ENCODE measurements at regions not wholly inside any gene's neighbourhood (a gene's known extent, or its start where the extent isn't known, plus 50 kb on each side); places are given as distances from the start of the nearest gene placed in this dataset.

DNA sequence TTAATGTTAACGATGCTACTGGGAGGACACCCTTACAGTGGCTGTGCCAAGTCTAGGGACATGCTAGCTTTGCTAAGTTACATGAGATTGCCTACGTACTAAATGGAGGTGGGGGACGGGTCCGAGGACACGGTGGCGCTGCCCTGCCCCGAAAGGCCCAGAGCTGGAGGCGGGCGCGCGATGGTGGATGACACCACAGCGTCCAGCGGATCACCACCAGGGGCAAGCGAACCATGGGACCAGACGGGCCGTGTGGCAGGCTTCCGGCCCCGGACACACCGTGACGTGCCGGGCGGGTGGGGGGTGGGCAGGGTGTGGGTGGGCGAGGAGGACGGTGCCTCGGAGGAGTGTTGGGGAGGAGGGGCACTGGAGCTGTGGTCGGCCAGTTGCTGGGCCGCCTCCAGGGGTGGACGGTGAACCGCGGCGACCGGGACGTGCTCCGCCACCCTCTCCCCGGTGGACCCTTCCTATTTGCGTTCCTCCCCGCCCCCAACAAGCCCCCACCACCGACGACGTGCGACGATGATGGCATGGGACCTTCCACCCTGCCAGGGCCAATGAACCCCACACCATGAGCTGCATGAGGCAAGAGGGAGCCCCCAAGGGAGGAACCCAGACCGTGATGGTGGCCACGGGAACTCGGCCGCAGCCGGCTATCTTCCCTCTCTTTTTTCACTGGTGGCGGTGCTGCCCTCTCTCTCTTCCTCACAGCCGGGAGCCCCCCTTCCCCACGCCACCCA lies 773.3 kb upstream of the DEFB115 start:
- Histone ChIP-seq H3K9me2 (ENCODE audit: low read depth, low read length) (no peaks in the 10 kb centered on the region), H3K4me2 (ENCODE audit: low read length) (no peak overlapping the region), H3K4me3 (ENCODE audit: low read depth, low read length, poor library complexity, severe bottlenecking) (no peak overlapping the region), H3K27ac (ENCODE audit: low read depth, low read length, poor library complexity, severe bottlenecking) (no peak overlapping the region), H3K36me3 (ENCODE audit: insufficient read depth, low read length) (no peaks in the 10 kb centered on the region), H2AFZ (ENCODE audit: low read length) (no peak overlapping the region), H3F3A (ENCODE audit: insufficient read depth, low read length) (no peaks in the 10 kb centered on the region), H3K9me3 (ENCODE audit: low read length) (no peaks in the 10 kb centered on the region), H3K27me3 (ENCODE audit: insufficient read depth, low read length) (no peaks in the 10 kb centered on the region), H4K20me1 (ENCODE audit: insufficient read depth, low read length) (no peaks in the 10 kb centered on the region), H3K79me2 (ENCODE audit: insufficient read depth, low read length) (no peaks in the 10 kb centered on the region), H3K9ac (ENCODE audit: low read length) (no peak overlapping the region), H3K4me1 (ENCODE audit: insufficient read depth, low read length, severe bottlenecking) (no peaks in the 10 kb centered on the region)
- TF ChIP-seq, protein P1, sequence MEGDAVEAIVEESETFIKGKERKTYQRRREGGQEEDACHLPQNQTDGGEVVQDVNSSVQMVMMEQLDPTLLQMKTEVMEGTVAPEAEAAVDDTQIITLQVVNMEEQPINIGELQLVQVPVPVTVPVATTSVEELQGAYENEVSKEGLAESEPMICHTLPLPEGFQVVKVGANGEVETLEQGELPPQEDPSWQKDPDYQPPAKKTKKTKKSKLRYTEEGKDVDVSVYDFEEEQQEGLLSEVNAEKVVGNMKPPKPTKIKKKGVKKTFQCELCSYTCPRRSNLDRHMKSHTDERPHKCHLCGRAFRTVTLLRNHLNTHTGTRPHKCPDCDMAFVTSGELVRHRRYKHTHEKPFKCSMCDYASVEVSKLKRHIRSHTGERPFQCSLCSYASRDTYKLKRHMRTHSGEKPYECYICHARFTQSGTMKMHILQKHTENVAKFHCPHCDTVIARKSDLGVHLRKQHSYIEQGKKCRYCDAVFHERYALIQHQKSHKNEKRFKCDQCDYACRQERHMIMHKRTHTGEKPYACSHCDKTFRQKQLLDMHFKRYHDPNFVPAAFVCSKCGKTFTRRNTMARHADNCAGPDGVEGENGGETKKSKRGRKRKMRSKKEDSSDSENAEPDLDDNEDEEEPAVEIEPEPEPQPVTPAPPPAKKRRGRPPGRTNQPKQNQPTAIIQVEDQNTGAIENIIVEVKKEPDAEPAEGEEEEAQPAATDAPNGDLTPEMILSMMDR (IDR thresholded peaks at IDR 0.05; ENCODE audit: low read length), result no peak
- no peak for TF ChIP-seq EZH2 (IDR thresholded peaks at IDR 0.05; ENCODE audit: borderline replicate concordance, low read length)

DNA sequence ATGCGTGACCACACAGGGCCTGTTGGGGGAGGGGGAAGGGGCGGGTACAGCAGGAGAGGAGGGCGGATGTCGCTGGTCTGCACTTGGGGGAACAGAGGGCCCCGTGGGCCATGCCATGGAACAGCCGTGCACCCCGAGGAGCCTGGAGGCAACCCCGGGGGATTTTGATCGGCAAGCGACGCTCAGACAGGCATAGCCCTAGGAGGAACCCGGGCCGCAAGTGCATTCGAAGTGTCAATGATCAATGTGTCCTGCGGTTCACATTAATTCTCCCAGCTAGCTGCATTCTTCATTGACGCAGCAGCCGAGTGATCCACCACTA lies 772.8 kb upstream of the DEFB115 start:
- no peaks in the 10 kb centered on the region for H3K79me2 ChIP-seq (ENCODE audit: insufficient read depth, low read length)
- H3K27ac ChIP-seq (ENCODE audit: low read depth, low read length, poor library complexity, severe bottlenecking), result no peak overlapping the region
- H2AFZ ChIP-seq (ENCODE audit: low read length), result no peak overlapping the region
- no peak overlapping the region for H3K9ac ChIP-seq (ENCODE audit: low read length)
- H3K4me1 ChIP-seq (ENCODE audit: insufficient read depth, low read length, severe bottlenecking), result no peaks in the 10 kb centered on the region
- TF ChIP-seq, protein P1 (IDR thresholded peaks at IDR 0.05; ENCODE audit: low read length), result no peak
- TF ChIP-seq EZH2 (IDR thresholded peaks at IDR 0.05; ENCODE audit: borderline replicate concordance, low read length), result no peak
- no peak overlapping the region for H3K4me2 ChIP-seq (ENCODE audit: low read length)
- no peaks in the 10 kb centered on the region for H3K27me3 ChIP-seq (ENCODE audit: insufficient read depth, low read length)
- no peaks in the 10 kb centered on the region for H4K20me1 ChIP-seq (ENCODE audit: insufficient read depth, low read length)
- no peaks in the 10 kb centered on the region for H3K9me3 ChIP-seq (ENCODE audit: low read length)
- no peak overlapping the region for H3K4me3 ChIP-seq (ENCODE audit: low read depth, low read length, poor library complexity, severe bottlenecking)
- H3F3A ChIP-seq (ENCODE audit: insufficient read depth, low read length), result no peaks in the 10 kb centered on the region
- H3K9me2 ChIP-seq (ENCODE audit: low read depth, low read length), result no peaks in the 10 kb centered on the region
- H3K36me3 ChIP-seq (ENCODE audit: insufficient read depth, low read length), result no peaks in the 10 kb centered on the region

DNA sequence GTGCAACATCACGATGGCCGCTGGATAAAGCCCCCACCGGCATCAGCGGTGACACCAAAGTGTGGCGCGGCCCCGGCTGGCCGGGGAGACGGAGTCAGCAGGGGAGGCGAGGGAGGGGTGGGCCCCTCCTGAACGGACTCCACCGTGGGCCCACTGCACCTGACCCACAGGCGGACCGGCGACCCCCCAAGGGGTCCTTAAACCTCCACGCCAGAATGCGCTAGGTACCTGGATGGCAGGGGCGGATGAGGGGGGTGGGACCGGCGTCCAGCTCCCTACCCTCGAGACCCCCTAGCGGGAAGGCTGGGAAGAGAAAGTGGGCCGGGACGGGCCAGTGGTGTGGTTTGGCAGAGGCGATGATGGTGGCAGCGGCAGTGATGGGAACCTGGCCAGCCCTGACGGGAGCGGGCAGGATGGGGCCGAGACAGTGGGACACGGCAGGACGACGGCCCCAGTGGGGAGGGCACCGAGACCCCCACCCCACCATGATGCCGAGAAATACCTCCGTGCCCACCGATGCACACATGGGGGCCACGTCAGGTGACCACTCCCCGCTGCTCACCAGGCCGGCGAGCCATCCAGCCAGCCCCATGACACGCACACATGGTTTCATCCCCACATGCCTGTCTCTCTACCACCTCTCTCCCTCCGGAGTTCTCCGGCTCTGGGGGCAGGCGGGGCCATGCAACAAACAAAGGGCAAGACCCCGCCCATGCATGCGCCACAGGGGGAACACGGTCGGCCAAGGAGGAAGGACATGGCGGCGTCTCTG lies 771.9 kb upstream of the DEFB115 start:
- Histone ChIP-seq H2AFZ (ENCODE audit: low read length) (no peak overlapping the region), H3K4me3 (ENCODE audit: low read depth, low read length, poor library complexity, severe bottlenecking) (no peak overlapping the region), H3K27me3 (ENCODE audit: insufficient read depth, low read length) (no peaks in the 10 kb centered on the region), H3K9me2 (ENCODE audit: low read depth, low read length) (no peaks in the 10 kb centered on the region), H3K4me2 (ENCODE audit: low read length) (no peak overlapping the region), H3K4me1 (ENCODE audit: insufficient read depth, low read length, severe bottlenecking) (no peaks in the 10 kb centered on the region), H3K36me3 (ENCODE audit: insufficient read depth, low read length) (no peaks in the 10 kb centered on the region), H3K27ac (ENCODE audit: low read depth, low read length, poor library complexity, severe bottlenecking) (no peak overlapping the region), H3K79me2 (ENCODE audit: insufficient read depth, low read length) (no peaks in the 10 kb centered on the region), H3K9me3 (ENCODE audit: low read length) (no peaks in the 10 kb centered on the region), H4K20me1 (ENCODE audit: insufficient read depth, low read length) (no peaks in the 10 kb centered on the region), H3K9ac (ENCODE audit: low read length) (no peak overlapping the region), H3F3A (ENCODE audit: insufficient read depth, low read length) (no peaks in the 10 kb centered on the region)
- TF ChIP-seq EZH2 (IDR thresholded peaks at IDR 0.05; ENCODE audit: borderline replicate concordance, low read length), result no peak
- TF ChIP-seq, protein P1 (IDR thresholded peaks at IDR 0.05; ENCODE audit: low read length), result no peak
